ENCODE measurements at regions not wholly inside any gene's neighbourhood (a gene's known extent, or its start where the extent isn't known, plus 50 kb on each side); places are given as distances from the start of the nearest gene placed in this dataset.

GRCh38 chrX:40197071-40197470 lies 99.3 kb upstream of the BCOR start:
- no peak for TF ChIP-seq CTCF (IDR thresholded peaks at IDR 0.05; ENCODE audit: insufficient read depth, low read depth, low read length, missing control alignments)
- no peak for DNase-seq (ENCODE audit: low read depth)
- H3K4me3 ChIP-seq (ENCODE audit: low read length) = no peak overlapping the region

- H3K4me3 ChIP-seq (ENCODE audit: low read length) = no peak overlapping the region
- DNase-seq (ENCODE audit: low read depth) = no peak
- TF ChIP-seq CTCF (IDR thresholded peaks at IDR 0.05; ENCODE audit: insufficient read depth, low read depth, low read length, missing control alignments) = no peak
Measured at GRCh38 chrX:40195368-40195767, 97.6 kb upstream of the BCOR start.

DNA sequence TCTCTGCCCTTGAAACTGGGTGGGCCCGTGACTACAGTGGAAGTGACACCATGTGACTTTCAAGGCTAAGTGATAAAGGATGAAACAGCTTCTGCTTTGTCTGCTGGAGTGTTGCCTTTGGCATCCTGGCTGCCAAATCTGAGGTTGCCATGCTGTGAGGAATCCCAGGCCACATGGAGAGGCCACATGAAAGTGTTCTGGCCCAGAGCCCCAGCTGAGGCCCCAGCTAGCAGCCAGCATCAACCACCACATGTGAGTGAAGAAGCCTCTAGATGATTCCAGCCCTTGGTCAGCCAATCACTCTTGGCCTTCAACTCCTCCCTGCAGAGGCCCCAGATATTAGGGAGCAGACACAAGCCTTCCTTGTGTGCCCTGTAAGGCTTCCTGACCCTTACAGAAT lies 94.4 kb upstream of the BCOR start:
- TF ChIP-seq CTCF (IDR thresholded peaks at IDR 0.05; ENCODE audit: insufficient read depth, low read depth, low read length, missing control alignments) = no peak
- DNase-seq (ENCODE audit: low read depth) = no peak
- H3K4me3 ChIP-seq (ENCODE audit: low read length) = no peak overlapping the region

DNA sequence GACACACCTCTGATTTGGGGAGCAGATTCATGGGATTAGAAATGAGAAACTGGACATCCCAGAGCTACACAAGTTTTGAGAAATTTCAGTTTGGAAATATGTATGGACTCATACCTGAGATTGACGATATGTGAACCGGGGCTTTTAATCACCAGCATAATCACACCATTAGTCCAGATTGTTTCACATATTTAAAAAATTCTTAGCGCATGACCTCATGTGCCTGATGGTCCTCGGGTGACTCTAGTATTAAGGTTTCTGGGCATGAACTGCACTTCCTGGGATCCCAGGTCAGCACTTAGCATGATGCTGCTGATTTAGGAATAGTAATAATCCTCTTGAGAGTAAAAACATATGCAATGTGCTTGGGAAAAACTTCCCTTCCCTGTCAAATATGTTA lies 91.9 kb upstream of the BCOR start:
- no peak overlapping the region for H3K4me3 ChIP-seq (ENCODE audit: low read length)
- DNase-seq (ENCODE audit: low read depth) = no peak
- no peak for TF ChIP-seq CTCF (IDR thresholded peaks at IDR 0.05; ENCODE audit: insufficient read depth, low read depth, low read length, missing control alignments)

DNA sequence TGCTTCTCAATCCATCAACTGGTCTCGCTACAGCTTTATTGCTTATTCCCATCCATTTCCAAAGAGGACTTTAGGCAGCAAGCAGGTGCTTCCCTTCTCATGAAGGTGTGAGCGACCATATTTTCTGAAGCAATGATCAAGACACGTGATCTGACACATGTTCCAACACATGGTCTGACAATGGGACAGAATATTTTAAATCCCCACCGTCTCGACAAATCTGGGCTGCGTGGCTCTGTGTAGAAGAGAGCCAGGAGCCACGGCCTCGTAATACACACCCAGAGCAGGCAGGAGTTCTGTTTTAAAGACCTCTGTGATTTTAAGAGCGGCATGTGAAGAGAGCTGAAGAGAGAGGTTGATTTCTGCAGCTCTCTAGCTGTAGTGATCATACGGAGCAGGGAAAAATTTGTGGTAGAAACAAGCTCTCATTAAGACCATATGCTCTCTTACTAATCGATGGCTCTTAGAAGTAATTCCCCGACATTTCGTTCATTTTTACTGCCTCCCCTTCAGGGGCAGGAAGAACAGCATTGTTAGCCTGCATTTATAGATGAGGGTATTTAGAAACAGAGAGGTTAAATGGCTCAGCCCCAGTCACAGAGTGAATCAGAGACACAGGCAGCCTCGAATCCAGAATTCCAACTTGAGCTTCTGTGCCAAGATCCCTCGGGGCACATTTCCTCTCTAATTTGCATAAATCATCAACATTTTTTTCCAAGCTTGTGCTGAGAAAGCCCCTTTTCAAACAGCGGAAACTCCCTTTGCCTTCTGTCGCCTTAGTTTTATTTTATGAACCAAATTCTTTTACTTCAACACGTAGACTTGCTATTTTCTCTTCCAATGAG lies 91.0 kb upstream of the BCOR start:
- H3K4me3 ChIP-seq (ENCODE audit: low read length) = no peak overlapping the region
- DNase-seq (ENCODE audit: low read depth) = peak; percentile 70
- TF ChIP-seq CTCF (IDR thresholded peaks at IDR 0.05; ENCODE audit: insufficient read depth, low read depth, low read length, missing control alignments) = no peak

DNA sequence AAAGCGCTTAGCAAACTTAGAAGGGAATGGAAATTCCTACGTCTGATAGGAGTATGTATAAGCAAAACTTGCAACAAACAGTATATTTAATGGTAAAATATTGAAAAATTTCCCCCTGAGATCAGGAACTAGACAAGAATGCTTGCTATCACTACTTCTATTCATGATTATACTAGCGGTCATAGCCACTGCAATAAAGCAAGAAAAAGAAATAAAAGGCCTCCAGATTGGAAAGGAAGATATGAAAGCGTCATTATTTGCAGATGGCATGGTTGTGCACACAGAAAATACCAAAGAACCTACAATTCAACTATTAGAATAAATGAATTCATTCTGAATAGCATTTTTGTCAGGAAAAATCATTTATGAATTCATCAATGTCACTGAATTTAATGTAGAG lies 87.2 kb upstream of the BCOR start:
- no peak for TF ChIP-seq CTCF (IDR thresholded peaks at IDR 0.05; ENCODE audit: insufficient read depth, low read depth, low read length, missing control alignments)
- no peak for DNase-seq (ENCODE audit: low read depth)
- H3K4me3 ChIP-seq (ENCODE audit: low read length) = no peak overlapping the region

GRCh38 chrX:40182615-40183014 lies 84.9 kb upstream of the BCOR start:
- no peak for TF ChIP-seq CTCF (IDR thresholded peaks at IDR 0.05; ENCODE audit: insufficient read depth, low read depth, low read length, missing control alignments)
- H3K4me3 ChIP-seq (ENCODE audit: low read length) = no peak overlapping the region
- no peak for DNase-seq (ENCODE audit: low read depth)
